H9 (cell line): ENCODE measurements at regions not wholly inside any gene's neighbourhood (a gene's known extent, or its start where the extent isn't known, plus 50 kb on each side); places are given as distances from the start of the nearest gene placed in this dataset.

ENCODE experiments used
- DNase-seq: peaks from one replicate; pipeline ENCODE4 v3.0.0-alpha.2; 2017
- H2AFZ ChIP-seq: one replicate; pipeline ENCODE4 v1.6.1; 2013; ENCODE audit warnings: mild to moderate bottlenecking, low read length, control low read depth, moderate library complexity
- H2AK5ac ChIP-seq: 2 replicates; pipeline ENCODE4 v1.6.1; 2013; ENCODE audit warnings: low read length, control low read depth, mixed read lengths; ENCODE audit not compliant: insufficient read length
- H2BK120ac ChIP-seq: one replicate; pipeline ENCODE4 v1.6.1; 2013; ENCODE audit warnings: low read depth, mild to moderate bottlenecking, low read length, control low read depth, inconsistent platforms; ENCODE audit not compliant: poor library complexity, severe bottlenecking
- H2BK12ac ChIP-seq: 2 replicates; pipeline ENCODE4 v1.6.1; 2013; ENCODE audit warnings: low read length, control low read depth, mixed read lengths, low read depth; ENCODE audit not compliant: insufficient read length
- H2BK15ac ChIP-seq: 2 replicates; pipeline ENCODE4 v1.6.1; 2013; ENCODE audit warnings: low read depth, low read length, control low read depth
- H2BK20ac ChIP-seq: one replicate; pipeline ENCODE4 v1.6.1; 2013; ENCODE audit warnings: low read depth, mild to moderate bottlenecking, low read length, control low read depth, inconsistent platforms; ENCODE audit not compliant: poor library complexity, severe bottlenecking
- H2BK5ac ChIP-seq: 2 replicates; pipeline ENCODE4 v1.6.1; 2013; ENCODE audit warnings: low read length, control low read depth, mixed read lengths; ENCODE audit not compliant: insufficient read length
- H3K14ac ChIP-seq: 2 replicates; pipeline ENCODE4 v1.6.1; 2013; ENCODE audit warnings: low read length, control low read depth; ENCODE audit not compliant: insufficient read depth
- H3K18ac ChIP-seq: 2 replicates; pipeline ENCODE4 v1.6.1; 2013; ENCODE audit warnings: low read depth, mild to moderate bottlenecking, mixed read lengths, low read length, control low read depth; ENCODE audit not compliant: insufficient read length
- H3K23ac ChIP-seq: 2 replicates; pipeline ENCODE4 v1.6.1; 2013; ENCODE audit warnings: low read length, control low read depth, mixed read lengths, low read depth; ENCODE audit not compliant: insufficient read length
- H3K23me2 ChIP-seq: 2 replicates; pipeline ENCODE4 v1.6.1; 2013; ENCODE audit warnings: low read depth, mild to moderate bottlenecking, mixed read lengths, low read length, control low read depth; ENCODE audit not compliant: insufficient read length, poor library complexity, severe bottlenecking
- H3K27ac ChIP-seq: 2 replicates; pipeline ENCODE4 v1.5.1; 2013; ENCODE audit warnings: low read length, control low read depth, mixed read lengths, low read depth; ENCODE audit not compliant: insufficient read length
- H3K27me3 ChIP-seq: 2 replicates; pipeline ENCODE4 v1.6.1; 2013; ENCODE audit warnings: low read length, control low read depth, inconsistent platforms; ENCODE audit not compliant: insufficient read depth
- H3K4ac ChIP-seq: 2 replicates; pipeline ENCODE4 v1.6.1; 2013; ENCODE audit warnings: low read depth, mild to moderate bottlenecking, control low read depth, inconsistent platforms, low read length, moderate library complexity
- H3K4me1 ChIP-seq: 2 replicates; pipeline ENCODE4 v1.6.1; 2013; ENCODE audit warnings: low read length, control low read depth, inconsistent platforms; ENCODE audit not compliant: insufficient read depth
- H3K4me2 ChIP-seq: 2 replicates; pipeline ENCODE4 v1.6.1; 2013; ENCODE audit warnings: low read length, control low read depth, mixed read lengths; ENCODE audit not compliant: insufficient read length, insufficient read depth
- H3K56ac ChIP-seq: 2 replicates; pipeline ENCODE4 v1.6.1; 2013; ENCODE audit warnings: low read depth, mild to moderate bottlenecking, mixed read lengths, low read length, control low read depth; ENCODE audit not compliant: insufficient read length
- H3K79me1 ChIP-seq: 2 replicates; pipeline ENCODE4 v1.6.1; 2013; ENCODE audit warnings: low read depth, mild to moderate bottlenecking, moderate library complexity, low read length, control low read depth, inconsistent platforms; ENCODE audit not compliant: insufficient read depth, poor library complexity, severe bottlenecking
- H3K79me2 ChIP-seq: 2 replicates; pipeline ENCODE4 v1.6.1; 2013; ENCODE audit warnings: low read length, control low read depth, inconsistent platforms; ENCODE audit not compliant: insufficient read depth
- H3K9ac ChIP-seq: 2 replicates; pipeline ENCODE4 v1.6.1; 2013; ENCODE audit warnings: low read length, control low read depth, mixed read lengths; ENCODE audit not compliant: insufficient read length; ENCODE audit errors: extremely low read depth
- H3K9me3 ChIP-seq: one replicate; pipeline ENCODE4 v1.6.1; 2013; ENCODE audit warnings: low read depth, low read length, inconsistent platforms; ENCODE audit not compliant: control insufficient read depth
- H3T11ph ChIP-seq: one replicate; pipeline ENCODE4 v1.6.1; 2013; ENCODE audit warnings: mild to moderate bottlenecking, low read length, control low read depth, inconsistent platforms
- H4K20me1 ChIP-seq: one replicate; pipeline ENCODE4 v1.6.1; 2013; ENCODE audit not compliant: control insufficient read depth, insufficient read length, insufficient read depth
- H4K5ac ChIP-seq: 2 replicates; pipeline ENCODE4 v1.6.1; 2013; ENCODE audit warnings: low read depth, mild to moderate bottlenecking, mixed read lengths, low read length, control low read depth; ENCODE audit not compliant: insufficient read length
- H4K8ac ChIP-seq: replicated peaks from 2 replicates; pipeline ENCODE4 v1.6.1; 2013; ENCODE audit warnings: low read length, control low read depth, mixed read lengths, low read depth; ENCODE audit not compliant: insufficient read length
- H4K91ac ChIP-seq: 2 replicates; pipeline ENCODE4 v1.6.1; 2013; ENCODE audit warnings: low read depth, mild to moderate bottlenecking, moderate library complexity, mixed read lengths, low read length, control low read depth; ENCODE audit not compliant: insufficient read length
- H3K27ac Mint-ChIP-seq, 3 experiments: 2 replicates in 2 of 3; 3 replicates in 1 of 3; pipeline ENCODE4 v1.8.0; 2020 to 2021; ENCODE audit warnings: mixed read lengths in 3 of 3, mild to moderate bottlenecking in 1 of 3, moderate library complexity in 1 of 3
- H3K27me3 Mint-ChIP-seq: 2 replicates; pipeline ENCODE4 v1.8.0; 2021; ENCODE audit warnings: low read depth, mild to moderate bottlenecking, moderate library complexity, mixed read lengths
- H3K36me3 Mint-ChIP-seq, 3 experiments: 2 replicates in 2 of 3; 3 replicates in 1 of 3; pipeline ENCODE4 v1.8.0; 2020 to 2021; ENCODE audit warnings: low read depth in 3 of 3, mixed read lengths in 3 of 3; ENCODE audit not compliant: insufficient read depth in 1 of 3
- H3K4me1 Mint-ChIP-seq, 2 experiments: 2 replicates each; pipeline ENCODE4 v1.8.0; 2020; ENCODE audit warnings: mixed read lengths in 2 of 2
- H3K4me3 Mint-ChIP-seq, 2 experiments: 2 replicates in 1 of 2; 3 replicates in 1 of 2; pipeline ENCODE4 v1.8.0; 2020 to 2021; ENCODE audit warnings: mild to moderate bottlenecking in 2 of 2, mixed read lengths in 2 of 2, moderate library complexity in 1 of 2
- H3K9me3 Mint-ChIP-seq, 2 experiments: 2 replicates in 1 of 2; 3 replicates in 1 of 2; pipeline ENCODE4 v1.8.0; 2020; ENCODE audit warnings: mild to moderate bottlenecking in 2 of 2, mixed read lengths in 2 of 2, moderate library complexity in 1 of 2
- WGBS: extraction: QIAGEN DNeasy Blood & Tissue Kit; methylation state at CpG from one replicate; pipeline ENCODE4 v1.1.7; 2013; ENCODE audit warnings: missing lambda C conversion rate, low lambda C conversion rate, mixed read lengths; ENCODE audit not compliant: insufficient read length; ENCODE audit errors: extremely low coverage; 5-methylcytosine and 5-hydroxymethylcytosine counted together
- TF ChIP-seq, protein P1 (sequence below): fragments of 200-600 bp; sonication (generic); conservative IDR thresholded peaks from 3 replicates; pipeline ENCODE4 v1.8.0; 2021; ENCODE audit warnings: antibody characterized with exemption, mild to moderate bottlenecking

- no peak for DNase-seq
- Histone ChIP-seq H3K14ac (no peak overlapping the region), H2BK120ac (no peak overlapping the region), H2BK12ac (no peak overlapping the region), H3K4me1 (no peaks in the 10 kb centered on the region; the same call in 1 of the 2 replicates), H2BK20ac (no peak overlapping the region), H4K91ac (no peak overlapping the region), H2BK15ac (no peak overlapping the region), H3K79me1 (no peaks in the 10 kb centered on the region), H3K27me3 (no peaks in the 10 kb centered on the region), H4K5ac (no peak overlapping the region), H3K79me2 (no peaks in the 10 kb centered on the region), H3K23me2 (no peaks in the 10 kb centered on the region), H4K8ac (no peak overlapping the region), H3K56ac (no peak overlapping the region), H3K27ac (no peak overlapping the region), H3T11ph (no peak overlapping the region), H4K20me1 (no peaks in the 10 kb centered on the region), H3K18ac (no peak overlapping the region), H2AFZ (no peak overlapping the region), H3K4ac (no peak overlapping the region), H2BK5ac (no peak overlapping the region), H2AK5ac (no peak overlapping the region), H3K9me3 (no peaks in the 10 kb centered on the region), H3K4me2 (no peak overlapping the region), H3K9ac (no peak overlapping the region), H3K23ac (no peak overlapping the region)
- peaks cover 7% of the 10 kb centered on the region in 2 experiments for H3K4me1 Mint-ChIP-seq
- H3K36me3 Mint-ChIP-seq, result no peaks in the 10 kb centered on the region
- H3K9me3 Mint-ChIP-seq, result no peaks in the 10 kb centered on the region
- no CpG with 5 or more reads among the region's 4 CpGs for WGBS
- TF ChIP-seq, protein P1, sequence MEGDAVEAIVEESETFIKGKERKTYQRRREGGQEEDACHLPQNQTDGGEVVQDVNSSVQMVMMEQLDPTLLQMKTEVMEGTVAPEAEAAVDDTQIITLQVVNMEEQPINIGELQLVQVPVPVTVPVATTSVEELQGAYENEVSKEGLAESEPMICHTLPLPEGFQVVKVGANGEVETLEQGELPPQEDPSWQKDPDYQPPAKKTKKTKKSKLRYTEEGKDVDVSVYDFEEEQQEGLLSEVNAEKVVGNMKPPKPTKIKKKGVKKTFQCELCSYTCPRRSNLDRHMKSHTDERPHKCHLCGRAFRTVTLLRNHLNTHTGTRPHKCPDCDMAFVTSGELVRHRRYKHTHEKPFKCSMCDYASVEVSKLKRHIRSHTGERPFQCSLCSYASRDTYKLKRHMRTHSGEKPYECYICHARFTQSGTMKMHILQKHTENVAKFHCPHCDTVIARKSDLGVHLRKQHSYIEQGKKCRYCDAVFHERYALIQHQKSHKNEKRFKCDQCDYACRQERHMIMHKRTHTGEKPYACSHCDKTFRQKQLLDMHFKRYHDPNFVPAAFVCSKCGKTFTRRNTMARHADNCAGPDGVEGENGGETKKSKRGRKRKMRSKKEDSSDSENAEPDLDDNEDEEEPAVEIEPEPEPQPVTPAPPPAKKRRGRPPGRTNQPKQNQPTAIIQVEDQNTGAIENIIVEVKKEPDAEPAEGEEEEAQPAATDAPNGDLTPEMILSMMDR, result no peak
- H3K27me3 Mint-ChIP-seq, result no peaks in the 10 kb centered on the region
- no peak overlapping the region for H3K27ac Mint-ChIP-seq
- no peak overlapping the region for H3K4me3 Mint-ChIP-seq
These were observed 370.0 kb downstream of the ZSWIM6 start for GRCh38 chr5:61701877-61702602.
